Stimulated activated CD8-positive, alpha-beta memory T cell treated with anti-CD3 and anti-CD28 coated beads, Interleukin-7, amount 100 ng/mL, for 4 hours (primary cell): ENCODE measurements at regions not wholly inside any gene's neighbourhood (a gene's known extent, or its start where the extent isn't known, plus 50 kb on each side); places are given as distances from the start of the nearest gene placed in this dataset.
"Not testable (repeated sequence)": the region's sequence is repeated elsewhere in the genome, so short reads cannot be mapped to it uniquely, and the experiment has no call there.

ENCODE experiments used
- DNase-seq, 2 donors: peaks; one replicate each; pipeline ENCODE4 v3.0.0-alpha.2; 2020; ENCODE audit warnings: low read depth in 2 of 2

- DNase-seq: peak; percentile 19 to 56
Measured at GRCh38 chr1:10867138-10867721, 70.8 kb upstream of the CASZ1 start.

- no peak for DNase-seq
Measured at GRCh38 chr1:10867914-10868598, 71.6 kb upstream of the CASZ1 start.

- DNase-seq: no peak
Measured at GRCh38 chr1:10868599-10868965, 72.1 kb upstream of the CASZ1 start.

GRCh38 chr1:10869933-10870332, 73.5 kb upstream of the CASZ1 start:
- DNase-seq: no peak

GRCh38 chr1:10870493-10871096, 74.1 kb upstream of the CASZ1 start:
- no peak for DNase-seq

GRCh38 chr1:10873189-10873588, 76.7 kb upstream of the CASZ1 start:
- DNase-seq: no peak

GRCh38 chr1:10874351-10874750, 77.9 kb upstream of the CASZ1 start:
- no peak for DNase-seq

GRCh38 chr1:10877894-10878293, 81.4 kb upstream of the CASZ1 start:
- DNase-seq: no peak

GRCh38 chr1:10878469-10878868, 82.0 kb upstream of the CASZ1 start:
- no peak for DNase-seq

- no peak for DNase-seq
Measured at GRCh38 chr1:10880063-10880462, 83.6 kb upstream of the CASZ1 start.

GRCh38 chr1:10881046-10881445, 84.6 kb upstream of the CASZ1 start:
- no peak for DNase-seq

- no peak for DNase-seq
Measured at GRCh38 chr1:10882069-10882468, 85.6 kb upstream of the CASZ1 start.

GRCh38 chr1:10887032-10887431, 90.6 kb upstream of the CASZ1 start:
- DNase-seq: not testable (repeated sequence)

- DNase-seq: no peak
Measured at GRCh38 chr1:10888291-10888690, 91.8 kb upstream of the CASZ1 start.

GRCh38 chr1:10888791-10889649, 92.6 kb upstream of the CASZ1 start:
- no peak for DNase-seq

GRCh38 chr1:10889650-10890353, 93.4 kb upstream of the CASZ1 start:
- DNase-seq: no peak

GRCh38 chr1:10890491-10891071, 94.1 kb upstream of the CASZ1 start:
- DNase-seq: no peak

GRCh38 chr1:10891091-10891490, 94.6 kb upstream of the CASZ1 start:
- no peak for DNase-seq

- no peak for DNase-seq
Measured at GRCh38 chr1:10892138-10893065, 96.0 kb upstream of the CASZ1 start.

- DNase-seq: no peak
Measured at GRCh38 chr1:10895621-10896020, 99.2 kb upstream of the CASZ1 start.
